Spleen (tissue), 11 donors: ENCODE measurements at regions not wholly inside any gene's neighbourhood (a gene's known extent, or its start where the extent isn't known, plus 50 kb on each side); places are given as distances from the start of the nearest gene placed in this dataset.

Experiments
- DNase-seq: peaks from one replicate; pipeline ENCODE4 v3.0.0-alpha.2; 2020
- H3K27ac ChIP-seq, 8 donors: fragments of 200-600 bp; sonication (generic) in 7 of 8; 1 replicate in 4 of 8; 2 replicates in 4 of 8; pipeline versions ENCODE4 v1.5.0 to v1.8.0; 2016 to 2021; ENCODE audit warnings: inconsistent platforms in 4 of 8, mild to moderate bottlenecking in 4 of 8, moderate library complexity in 1 of 8
- H3K27me3 ChIP-seq, 7 donors: fragments of 200-600 bp; sonication (generic) in 6 of 7; replicated peaks in 1 of 7; 1 replicate in 4 of 7; 2 replicates in 3 of 7; pipeline versions ENCODE4 v1.5.0 to v1.8.0; 2016 to 2021; ENCODE audit warnings: inconsistent platforms in 3 of 7, mild to moderate bottlenecking in 1 of 7
- H3K36me3 ChIP-seq, 6 donors: fragments of 200-600 bp; sonication (generic) in 5 of 6; 1 replicate in 4 of 6; 2 replicates in 2 of 6; pipeline versions ENCODE4 v1.5.0 to v1.8.0; 2016 to 2021; ENCODE audit warnings: inconsistent platforms in 2 of 6
- H3K4me1 ChIP-seq, 6 donors: fragments of 200-600 bp; sonication (generic) in 5 of 6; 1 replicate in 3 of 6; 2 replicates in 3 of 6; pipeline versions ENCODE4 v1.5.0 to v1.8.0; 2016 to 2021; ENCODE audit warnings: inconsistent platforms in 3 of 6
- H3K4me3 ChIP-seq, 8 donors: fragments of 200-600 bp; sonication (generic) in 7 of 8; 1 replicate in 4 of 8; 2 replicates in 4 of 8; pipeline versions ENCODE4 v1.5.0 to v1.8.0; 2016 to 2021; ENCODE audit warnings: inconsistent platforms in 4 of 8, mild to moderate bottlenecking in 4 of 8, moderate library complexity in 2 of 8
- H3K9me3 ChIP-seq, 8 donors: fragments of 200-600 bp; sonication (generic) in 7 of 8; 1 replicate in 4 of 8; 2 replicates in 4 of 8; pipeline versions ENCODE4 v1.5.0 to v1.8.0; 2016 to 2021; ENCODE audit warnings: inconsistent platforms in 4 of 8
- CTCF ChIP-seq, 11 experiments: fragments of 200-600 bp in 7 of 11; fragments of 450-650 bp in 4 of 11; sonication (generic) in 4 of 11; IDR thresholded peaks in 8 of 11; conservative IDR thresholded peaks in 3 of 11; 1 replicate in 7 of 11; 2 replicates in 4 of 11; pipeline versions ENCODE4 v1.4.0 to v1.8.0; 2016 to 2021; ENCODE audit warnings: antibody characterized with exemption in 11 of 11, inconsistent platforms in 4 of 11, mild to moderate bottlenecking in 1 of 11
- POLR2A ChIP-seq, 3 donors: fragments of 450-650 bp; IDR thresholded peaks; one replicate each; pipeline ENCODE4 v1.5.1; 2017; ENCODE audit warnings: antibody characterized with exemption in 3 of 3, mild to moderate bottlenecking in 1 of 3
- POLR2AphosphoS5 ChIP-seq, 3 donors: sonication (generic); formaldehyde crosslinking; IDR thresholded peaks; one replicate each; pipeline ENCODE4 v1.5.1; 2017; ENCODE audit warnings: antibody characterized with exemption in 3 of 3
- WGBS, 5 donors: extraction: QIAGEN DNeasy Blood & Tissue Kit in 3 of 5; methylation state at CpG; one replicate each; pipeline versions ENCODE4 v1.1.5 to v1.1.7; 2013 to 2018; 5-methylcytosine and 5-hydroxymethylcytosine counted together
- intact Hi-C: fragments of 100-400 bp; cut with DNase I; formaldehyde crosslinking; loops from one replicate; pipeline ENCODE4 v1.15.0; 2023; ENCODE audit warnings: low total_unique reads
- donor health status: healthy with polysubstance abuse.
- donor health status: DM: no; HTN: no; CAD: no; lungs with moderate emphysema.
- donor health status: DM: no; HTN: no; CAD: no.
- donor health status: Bipolar disorder and iron deficiency.
- donor health status: healthy.
- donor health status: DM: no; HTN: no; CAD: no.
- donor health status: DM: yes; HTN: yes; CAD: no.

- DNase-seq, result no peak
- intact Hi-C loops, result no loop called here
- Histone ChIP-seq H3K4me3 (no peak overlapping the region), H3K4me1 (no peaks in the 10 kb centered on the region), H3K27ac (no peak overlapping the region), H3K36me3 (no peaks in the 10 kb centered on the region), H3K27me3 (no peaks in the 10 kb centered on the region), H3K9me3 (peaks cover 0 to 3% (median 0%) of the 10 kb centered on the region in 8 donors)
- TF ChIP-seq POLR2AphosphoS5 (IDR thresholded peaks at IDR 0.05) (no peak), POLR2A (IDR thresholded peaks at IDR 0.05) (no peak), CTCF (IDR thresholded peaks at IDR 0.05 in 8 of 11, conservative IDR thresholded peaks at IDR 0.05 in 3 of 11) (no peak)
- WGBS, 5 donors, result 54 to 72% (median 63%) methylated on average over 3 of the region's 3 CpGs
These were observed 763.8 kb upstream of the CDH7 start for GRCh38 chr18:64986906-64987495.

- H3K4me1 ChIP-seq, result no peaks in the 10 kb centered on the region
- intact Hi-C loops, result no loop called here
- no peaks in the 10 kb centered on the region for H3K36me3 ChIP-seq
- no peaks in the 10 kb centered on the region for H3K27me3 ChIP-seq
- H3K27ac ChIP-seq, result no peak overlapping the region
- H3K4me3 ChIP-seq, result no peak overlapping the region
- no peak for TF ChIP-seq CTCF (IDR thresholded peaks at IDR 0.05 in 8 of 11, conservative IDR thresholded peaks at IDR 0.05 in 3 of 11)
- TF ChIP-seq POLR2A (IDR thresholded peaks at IDR 0.05), result no peak
- no peak for TF ChIP-seq POLR2AphosphoS5 (IDR thresholded peaks at IDR 0.05)
- WGBS, 5 donors, result 80 to 93% (median 85%) methylated on average over 11 to 14 of the region's 14 CpGs
- H3K9me3 ChIP-seq, result peaks cover 0 to 3% (median 0%) of the 10 kb centered on the region in 8 donors
- DNase-seq, result peak; percentile 53
These were observed 767.1 kb upstream of the CDH7 start for GRCh38 chr18:64983497-64984238.

GRCh38 chr18:64982414-64983055 is 768.3 kb upstream of the CDH7 start:
- no peak for DNase-seq
- WGBS, 5 donors, result 77 to 93% (median 79%) methylated on average over 2 of the region's 2 CpGs
- no peaks in the 10 kb centered on the region for H3K36me3 ChIP-seq
- intact Hi-C loops, result no loop called here
- H3K27me3 ChIP-seq, result no peaks in the 10 kb centered on the region
- no peak overlapping the region for H3K27ac ChIP-seq
- H3K4me1 ChIP-seq, result no peaks in the 10 kb centered on the region
- H3K9me3 ChIP-seq, result peaks cover 0 to 3% (median 0%) of the 10 kb centered on the region in 8 donors
- TF ChIP-seq POLR2AphosphoS5 (IDR thresholded peaks at IDR 0.05) (no peak), CTCF (IDR thresholded peaks at IDR 0.05 in 8 of 11, conservative IDR thresholded peaks at IDR 0.05 in 3 of 11) (no peak), POLR2A (IDR thresholded peaks at IDR 0.05) (no peak)
- H3K4me3 ChIP-seq, result no peak overlapping the region

- no peaks in the 10 kb centered on the region for H3K4me1 ChIP-seq
- TF ChIP-seq POLR2A (IDR thresholded peaks at IDR 0.05) (no peak), POLR2AphosphoS5 (IDR thresholded peaks at IDR 0.05) (no peak), CTCF (IDR thresholded peaks at IDR 0.05 in 8 of 11, conservative IDR thresholded peaks at IDR 0.05 in 3 of 11) (no peak)
- no peaks in the 10 kb centered on the region for H3K27me3 ChIP-seq
- peaks cover 0 to 3% (median 0%) of the 10 kb centered on the region in 8 donors for H3K9me3 ChIP-seq
- DNase-seq, result no peak
- intact Hi-C loops, result no loop called here
- WGBS, 5 donors, result 73 to 89% (median 81%) methylated on average over 2 of the region's 2 CpGs
- H3K4me3 ChIP-seq, result no peak overlapping the region
- H3K36me3 ChIP-seq, result no peaks in the 10 kb centered on the region
- H3K27ac ChIP-seq, result no peak overlapping the region
These were observed 768.9 kb upstream of the CDH7 start for GRCh38 chr18:64981915-64982314.
